ENCODE measurements at regions not wholly inside any gene's neighbourhood (a gene's known extent, or its start where the extent isn't known, plus 50 kb on each side); places are given as distances from the start of the nearest gene placed in this dataset.

- no peak for TF ChIP-seq SNAI2 (CRISPR knock-in tag; IDR thresholded peaks at IDR 0.05)
- no peak for TF ChIP-seq TCF4 (CRISPR knock-in tag; IDR thresholded peaks at IDR 0.05; ENCODE audit: borderline replicate concordance)
- TF ChIP-seq PATZ1 (CRISPR knock-in tag; IDR thresholded peaks at IDR 0.05; ENCODE audit: borderline replicate concordance): no peak
- no peak for TF ChIP-seq BACH2 (CRISPR knock-in tag; IDR thresholded peaks at IDR 0.05; ENCODE audit: borderline replicate concordance)
- no peak for ATAC-seq
Measured at GRCh38 chr15:98358971-98359370, 289.4 kb upstream of the IGF1R start.

GRCh38 chr15:98363416-98363815 is 284.9 kb upstream of the IGF1R start:
- TF ChIP-seq ZNF8 (CRISPR knock-in tag; IDR thresholded peaks at IDR 0.05) (no peak), CSDC2 (CRISPR knock-in tag; IDR thresholded peaks at IDR 0.05) (no peak), ESRRG (CRISPR knock-in tag; IDR thresholded peaks at IDR 0.05) (no peak)
- no peak for ATAC-seq

- ATAC-seq: no peak
- TF ChIP-seq ARNTL (CRISPR knock-in tag; IDR thresholded peaks at IDR 0.05; ENCODE audit: borderline replicate concordance, low read depth) (no peak), ZNF8 (CRISPR knock-in tag; IDR thresholded peaks at IDR 0.05) (no peak), ISL1 (CRISPR knock-in tag; IDR thresholded peaks at IDR 0.05) (no peak), RARB (CRISPR knock-in tag; IDR thresholded peaks at IDR 0.05) (no peak), ZFP30 (CRISPR knock-in tag; IDR thresholded peaks at IDR 0.05) (no peak), ZFP3 (CRISPR knock-in tag; IDR thresholded peaks at IDR 0.05) (no peak), ZNF70 (CRISPR knock-in tag; IDR thresholded peaks at IDR 0.05) (no peak), ZC3H10 (CRISPR knock-in tag; IDR thresholded peaks at IDR 0.05) (no peak), TOX (CRISPR knock-in tag; IDR thresholded peaks at IDR 0.05; ENCODE audit: borderline replicate concordance) (no peak)
Measured at GRCh38 chr15:98363955-98364354, 284.4 kb upstream of the IGF1R start.

GRCh38 chr15:98369081-98369716 is 279.1 kb upstream of the IGF1R start:
- no peak for ATAC-seq
- no peak for TF ChIP-seq ARNTL (CRISPR knock-in tag; IDR thresholded peaks at IDR 0.05; ENCODE audit: borderline replicate concordance, low read depth)
- TF ChIP-seq CSDC2 (CRISPR knock-in tag; IDR thresholded peaks at IDR 0.05): no peak
- no peak for TF ChIP-seq SNAI2 (CRISPR knock-in tag; IDR thresholded peaks at IDR 0.05)
- TF ChIP-seq ZC3H10 (CRISPR knock-in tag; IDR thresholded peaks at IDR 0.05): no peak
- no peak for TF ChIP-seq PATZ1 (CRISPR knock-in tag; IDR thresholded peaks at IDR 0.05; ENCODE audit: borderline replicate concordance)

- ATAC-seq: no peak
- TF ChIP-seq ZNF70 (CRISPR knock-in tag; IDR thresholded peaks at IDR 0.05): no peak
- no peak for TF ChIP-seq TSHZ2 (CRISPR knock-in tag; IDR thresholded peaks at IDR 0.05)
- no peak for TF ChIP-seq ESRRG (CRISPR knock-in tag; IDR thresholded peaks at IDR 0.05)
- no peak for TF ChIP-seq OSR1 (CRISPR knock-in tag; IDR thresholded peaks at IDR 0.05)
- TF ChIP-seq CSRNP3 (CRISPR knock-in tag; IDR thresholded peaks at IDR 0.05): no peak
- TF ChIP-seq TOX (CRISPR knock-in tag; IDR thresholded peaks at IDR 0.05; ENCODE audit: borderline replicate concordance): no peak
- no peak for TF ChIP-seq POU6F1 (CRISPR knock-in tag; IDR thresholded peaks at IDR 0.05; ENCODE audit: borderline replicate concordance, low read depth)
- TF ChIP-seq SNAI2 (CRISPR knock-in tag; IDR thresholded peaks at IDR 0.05): no peak
- no peak for TF ChIP-seq ZC3H10 (CRISPR knock-in tag; IDR thresholded peaks at IDR 0.05)
- TF ChIP-seq ZFP30 (CRISPR knock-in tag; IDR thresholded peaks at IDR 0.05): no peak
- TF ChIP-seq RARB (CRISPR knock-in tag; IDR thresholded peaks at IDR 0.05): no peak
- TF ChIP-seq ZNF8 (CRISPR knock-in tag; IDR thresholded peaks at IDR 0.05): no peak
- no peak for TF ChIP-seq PATZ1 (CRISPR knock-in tag; IDR thresholded peaks at IDR 0.05; ENCODE audit: borderline replicate concordance)
- TF ChIP-seq ZNF565 (CRISPR knock-in tag; conservative IDR thresholded peaks at IDR 0.05; ENCODE audit: low read depth): no peak
- TF ChIP-seq CSDC2 (CRISPR knock-in tag; IDR thresholded peaks at IDR 0.05): no peak
Measured at GRCh38 chr15:98375513-98376340, 272.6 kb upstream of the IGF1R start.
